ENCODE measurements at regions not wholly inside any gene's neighbourhood (a gene's known extent, or its start where the extent isn't known, plus 50 kb on each side); places are given as distances from the start of the nearest gene placed in this dataset.

- H3F3A ChIP-seq (ENCODE audit: low read depth), result no peaks in the 10 kb centered on the region
- H3K9ac ChIP-seq (ENCODE audit: low read depth, low read length, poor library complexity, severe bottlenecking), result no peak overlapping the region
- H3K9me3 ChIP-seq (ENCODE audit: insufficient read depth, low read depth, low read length), result peaks cover 4% of the 10 kb centered on the region; the same call in 1 of the 2 replicates
- TF ChIP-seq EZH2phosphoT487 (IDR thresholded peaks at IDR 0.05; ENCODE audit: borderline replicate concordance), result no peak
- no peak for TF ChIP-seq CTCF (conservative IDR thresholded peaks at IDR 0.05; ENCODE audit: low read length)
- no peak overlapping the region for H3K4me3 ChIP-seq (ENCODE audit: low read length, poor library complexity, severe bottlenecking)
- no peaks in the 10 kb centered on the region for H3K27me3 ChIP-seq (ENCODE audit: insufficient read depth, low read length, poor library complexity, severe bottlenecking)
- H3K4me2 ChIP-seq (ENCODE audit: low read depth, low read length, poor library complexity, severe bottlenecking), result no peak overlapping the region
- H3K79me2 ChIP-seq (ENCODE audit: insufficient read depth, low read length), result no peaks in the 10 kb centered on the region
- no peaks in the 10 kb centered on the region for H4K20me1 ChIP-seq (ENCODE audit: insufficient read depth, low read length, poor library complexity, severe bottlenecking)
- no peaks in the 10 kb centered on the region for H3K4me1 ChIP-seq (ENCODE audit: insufficient read depth, low read length, poor library complexity, severe bottlenecking)
- no peaks in the 10 kb centered on the region for H3K9me2 ChIP-seq (replicated peaks; ENCODE audit: low read depth, low read length)
- H3K36me3 ChIP-seq (ENCODE audit: insufficient read depth, low read length), result no peaks in the 10 kb centered on the region
- H2AFZ ChIP-seq (ENCODE audit: low read length), result no peak overlapping the region
Observed at GRCh38 chr10:44199991-44200655, 184.8 kb downstream of the CXCL12 start.

- H3K4me1 ChIP-seq (ENCODE audit: insufficient read depth, low read length, poor library complexity, severe bottlenecking), result no peaks in the 10 kb centered on the region
- no peak overlapping the region for H2AFZ ChIP-seq (ENCODE audit: low read length)
- H4K20me1 ChIP-seq (ENCODE audit: insufficient read depth, low read length, poor library complexity, severe bottlenecking), result no peaks in the 10 kb centered on the region
- H3K36me3 ChIP-seq (ENCODE audit: insufficient read depth, low read length), result no peaks in the 10 kb centered on the region
- no peak overlapping the region for H3K4me2 ChIP-seq (ENCODE audit: low read depth, low read length, poor library complexity, severe bottlenecking)
- H3K9ac ChIP-seq (ENCODE audit: low read depth, low read length, poor library complexity, severe bottlenecking), result no peak overlapping the region
- H3K9me2 ChIP-seq (replicated peaks; ENCODE audit: low read depth, low read length), result no peaks in the 10 kb centered on the region
- peaks cover 4% of the 10 kb centered on the region; the same call in 1 of the 2 replicates for H3K9me3 ChIP-seq (ENCODE audit: insufficient read depth, low read depth, low read length)
- H3K4me3 ChIP-seq (ENCODE audit: low read length, poor library complexity, severe bottlenecking), result no peak overlapping the region
- no peak for TF ChIP-seq EZH2phosphoT487 (IDR thresholded peaks at IDR 0.05; ENCODE audit: borderline replicate concordance)
- TF ChIP-seq CTCF (conservative IDR thresholded peaks at IDR 0.05; ENCODE audit: low read length), result no peak
- no peaks in the 10 kb centered on the region for H3F3A ChIP-seq (ENCODE audit: low read depth)
- no peaks in the 10 kb centered on the region for H3K27me3 ChIP-seq (ENCODE audit: insufficient read depth, low read length, poor library complexity, severe bottlenecking)
- no peaks in the 10 kb centered on the region for H3K79me2 ChIP-seq (ENCODE audit: insufficient read depth, low read length)
Observed at GRCh38 chr10:44199267-44199666, 185.6 kb downstream of the CXCL12 start.

GRCh38 chr10:44198780-44199097 is 186.2 kb downstream of the CXCL12 start:
- H3K9me2 ChIP-seq (replicated peaks; ENCODE audit: low read depth, low read length), result no peaks in the 10 kb centered on the region
- no peaks in the 10 kb centered on the region for H3F3A ChIP-seq (ENCODE audit: low read depth)
- H3K79me2 ChIP-seq (ENCODE audit: insufficient read depth, low read length), result no peaks in the 10 kb centered on the region
- H3K4me2 ChIP-seq (ENCODE audit: low read depth, low read length, poor library complexity, severe bottlenecking), result no peak overlapping the region
- TF ChIP-seq EZH2phosphoT487 (IDR thresholded peaks at IDR 0.05; ENCODE audit: borderline replicate concordance) (no peak), CTCF (conservative IDR thresholded peaks at IDR 0.05; ENCODE audit: low read length) (no peak)
- no peak overlapping the region for H3K9ac ChIP-seq (ENCODE audit: low read depth, low read length, poor library complexity, severe bottlenecking)
- H3K4me1 ChIP-seq (ENCODE audit: insufficient read depth, low read length, poor library complexity, severe bottlenecking), result no peaks in the 10 kb centered on the region
- no peak overlapping the region for H3K4me3 ChIP-seq (ENCODE audit: low read length, poor library complexity, severe bottlenecking)
- no peaks in the 10 kb centered on the region for H4K20me1 ChIP-seq (ENCODE audit: insufficient read depth, low read length, poor library complexity, severe bottlenecking)
- H2AFZ ChIP-seq (ENCODE audit: low read length), result no peak overlapping the region
- no peaks in the 10 kb centered on the region for H3K36me3 ChIP-seq (ENCODE audit: insufficient read depth, low read length)
- no peaks in the 10 kb centered on the region for H3K27me3 ChIP-seq (ENCODE audit: insufficient read depth, low read length, poor library complexity, severe bottlenecking)
- H3K9me3 ChIP-seq (ENCODE audit: insufficient read depth, low read depth, low read length), result peaks cover 4% of the 10 kb centered on the region; the same call in 1 of the 2 replicates
